ENCODE measurements at regions not wholly inside any gene's neighbourhood (a gene's known extent, or its start where the extent isn't known, plus 50 kb on each side); places are given as distances from the start of the nearest gene placed in this dataset.

DNA sequence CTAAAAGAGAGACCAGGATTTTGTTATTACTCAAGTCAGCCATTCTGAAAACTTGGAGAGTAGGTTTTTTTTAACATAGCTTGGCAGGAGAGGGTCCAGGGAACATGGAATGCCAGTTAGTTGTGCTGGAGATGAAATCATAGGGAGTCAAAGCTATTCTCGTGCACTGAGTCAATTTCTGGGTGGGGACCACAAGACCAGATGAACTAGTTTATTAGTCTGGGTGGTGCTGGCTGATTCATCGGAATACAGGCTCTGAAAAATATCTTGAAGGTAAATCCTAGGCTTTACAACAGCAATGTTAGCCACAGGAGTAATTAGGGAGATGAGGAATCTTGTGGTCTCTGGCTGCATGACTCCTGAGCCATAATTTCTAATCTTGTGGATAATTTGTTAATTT is 921.4 kb downstream of the TRIB2 start:
- H3K9me1 ChIP-seq (replicated peaks; ENCODE audit: control insufficient read depth, extremely low read depth, insufficient read depth, low read length), result no peaks in the 10 kb centered on the region
- no peaks in the 10 kb centered on the region for H3K4me1 ChIP-seq (ENCODE audit: control insufficient read depth, extremely low read depth, insufficient read depth, low read length)
- ChIA-PET CTCF (no interaction called here), POLR2A (no interaction called here)
- no peak for TF ChIP-seq GATA2 (IDR thresholded peaks at IDR 0.05; ENCODE audit: insufficient read depth, insufficient read length, low read depth, low read length)
- TF ChIP-seq JUN (IDR thresholded peaks at IDR 0.05; ENCODE audit: borderline replicate concordance, insufficient read depth, insufficient read length, low read depth), result no peak
- TF ChIP-seq POLR2A (IDR thresholded peaks at IDR 0.05; ENCODE audit: low read depth, low read length), result no peak
- no peak for TF ChIP-seq FOS (IDR thresholded peaks at IDR 0.05; ENCODE audit: borderline replicate concordance, insufficient read depth, low read length)
- TF ChIP-seq POLR2AphosphoS5 (IDR thresholded peaks at IDR 0.05; ENCODE audit: insufficient read depth, low read depth, low read length), result no peak
- no peak for TF ChIP-seq MYC (IDR thresholded peaks at IDR 0.05; ENCODE audit: low read depth, low read length)
- TF ChIP-seq, protein P1, sequence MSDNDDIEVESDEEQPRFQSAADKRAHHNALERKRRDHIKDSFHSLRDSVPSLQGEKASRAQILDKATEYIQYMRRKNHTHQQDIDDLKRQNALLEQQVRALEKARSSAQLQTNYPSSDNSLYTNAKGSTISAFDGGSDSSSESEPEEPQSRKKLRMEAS (IDR thresholded peaks at IDR 0.05; ENCODE audit: insufficient read depth, insufficient read length), result no peak
- TF ChIP-seq, protein P2, sequence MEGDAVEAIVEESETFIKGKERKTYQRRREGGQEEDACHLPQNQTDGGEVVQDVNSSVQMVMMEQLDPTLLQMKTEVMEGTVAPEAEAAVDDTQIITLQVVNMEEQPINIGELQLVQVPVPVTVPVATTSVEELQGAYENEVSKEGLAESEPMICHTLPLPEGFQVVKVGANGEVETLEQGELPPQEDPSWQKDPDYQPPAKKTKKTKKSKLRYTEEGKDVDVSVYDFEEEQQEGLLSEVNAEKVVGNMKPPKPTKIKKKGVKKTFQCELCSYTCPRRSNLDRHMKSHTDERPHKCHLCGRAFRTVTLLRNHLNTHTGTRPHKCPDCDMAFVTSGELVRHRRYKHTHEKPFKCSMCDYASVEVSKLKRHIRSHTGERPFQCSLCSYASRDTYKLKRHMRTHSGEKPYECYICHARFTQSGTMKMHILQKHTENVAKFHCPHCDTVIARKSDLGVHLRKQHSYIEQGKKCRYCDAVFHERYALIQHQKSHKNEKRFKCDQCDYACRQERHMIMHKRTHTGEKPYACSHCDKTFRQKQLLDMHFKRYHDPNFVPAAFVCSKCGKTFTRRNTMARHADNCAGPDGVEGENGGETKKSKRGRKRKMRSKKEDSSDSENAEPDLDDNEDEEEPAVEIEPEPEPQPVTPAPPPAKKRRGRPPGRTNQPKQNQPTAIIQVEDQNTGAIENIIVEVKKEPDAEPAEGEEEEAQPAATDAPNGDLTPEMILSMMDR (IDR thresholded peaks at IDR 0.05; ENCODE audit: extremely low read depth in 1 of 2, insufficient read depth in 1 of 2, low read depth in 1 of 2, low read length in 2 of 2), result no peak
- no peak for TF ChIP-seq EZH2 (IDR thresholded peaks at IDR 0.05; ENCODE audit: borderline replicate concordance, low read depth, low read length, severe bottlenecking)
- H3K36me3 ChIP-seq (ENCODE audit: control insufficient read depth in 2 of 2, extremely low read depth in 1 of 2, insufficient read depth in 2 of 2, low read length in 2 of 2), result no peaks in the 10 kb centered on the region
- no peak for DNase-seq (ENCODE audit: low read depth, low spot score)
- dilution Hi-C loops (cut with MboI; ENCODE audit: extremely low pct_ligation_motif_present, low sequenced_read_pairs), result no loop called here
- no peak overlapping the region for H2AFZ ChIP-seq (ENCODE audit: low read depth, low read length)
- no peaks in the 10 kb centered on the region for H4K20me1 ChIP-seq (replicated peaks; ENCODE audit: control insufficient read depth, extremely low read depth, insufficient read depth, low read length)
- no TSS peak for BruUV-seq (replicated peaks)
- intact Hi-C loops (cut with micrococcal nuclease), result no loop called here
- no peak overlapping the region for H3K4me3 ChIP-seq (replicated peaks in 1 of 3; ENCODE audit: insufficient read depth in 1 of 3, low read depth in 1 of 3, low read length in 3 of 3)
- no peak overlapping the region for H3K27ac ChIP-seq (ENCODE audit: insufficient read depth, low read depth, low read length)
- no peak for FAIRE-seq
- no peaks in the 10 kb centered on the region for H3K79me2 ChIP-seq (ENCODE audit: control insufficient read depth, insufficient read depth, low read length)
- H3K9me3 ChIP-seq (replicated peaks; ENCODE audit: control insufficient read depth, insufficient read depth, low read length), result peaks cover 9% of the 10 kb centered on the region
- H3K4me2 ChIP-seq (ENCODE audit: insufficient read depth, low read length), result no peak overlapping the region
- no peaks in the 10 kb centered on the region for H3K27me3 ChIP-seq (ENCODE audit: control insufficient read depth in 2 of 2, insufficient read depth in 2 of 2, low read length in 2 of 2)
- H3K9ac ChIP-seq (replicated peaks; ENCODE audit: extremely low read depth, insufficient read depth, low read length), result no peak overlapping the region

Data from endothelial cell of umbilical vein (primary cell).